ENCODE measurements at regions not wholly inside any gene's neighbourhood (a gene's known extent, or its start where the extent isn't known, plus 50 kb on each side); places are given as distances from the start of the nearest gene placed in this dataset.

DNA sequence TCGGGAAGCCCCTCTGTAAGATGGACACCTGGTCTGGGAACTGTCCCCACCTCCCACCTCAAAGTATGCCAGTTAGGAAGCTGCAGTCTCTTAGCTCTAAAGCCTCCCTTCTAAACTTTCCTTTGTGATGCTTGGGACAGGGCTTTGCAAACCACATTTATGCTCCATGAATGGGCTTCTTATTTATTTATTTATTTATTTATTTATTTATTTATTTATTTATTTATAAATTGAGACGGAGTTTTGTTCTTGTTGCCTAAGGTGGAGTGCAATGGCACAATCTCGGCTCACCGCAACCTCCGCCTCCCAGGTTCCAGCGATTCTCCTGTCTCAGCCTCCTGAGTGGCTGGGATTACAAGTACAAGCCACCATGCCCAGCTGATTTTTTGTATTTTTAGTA, 1009.4 kb downstream of the TYW1 start:
- 95% methylated on average over 6 of the region's 6 CpGs for WGBS (ENCODE audit: insufficient coverage)
- Histone ChIP-seq H3K36me3 (ENCODE audit: control insufficient read depth in 4 of 4, insufficient read depth in 4 of 4, low read length in 3 of 4) (no peaks in the 10 kb centered on the region), H3K4me3 (ENCODE audit: control insufficient read depth in 1 of 7, extremely low read depth in 1 of 7, insufficient read depth in 4 of 7, low read depth in 2 of 7, low read length in 6 of 7) (no peak overlapping the region), H3K4me1 (ENCODE audit: control extremely low read depth in 1 of 4, control insufficient read depth in 4 of 4, insufficient read depth in 4 of 4, low read length in 3 of 4) (no peaks in the 10 kb centered on the region), H3K27me3 (replicated peaks in 2 of 5; ENCODE audit: control insufficient read depth in 4 of 5, insufficient read depth in 5 of 5, low read length in 4 of 5) (no peaks in the 10 kb centered on the region), H3K9me3 (ENCODE audit: control extremely low read depth in 1 of 5, control insufficient read depth in 4 of 5, insufficient read depth in 2 of 5, low read depth in 1 of 5, low read length in 4 of 5) (peaks cover 0 to 3% (median 0%) of the 10 kb centered on the region in 5 experiments), H3K27ac (ENCODE audit: insufficient read depth in 1 of 2, low read depth in 1 of 2, low read length in 2 of 2, poor library complexity in 1 of 2, severe bottlenecking in 2 of 2) (no peak overlapping the region)
- no peak for DNase-seq
- ChIA-PET CTCF (interaction anchor here (0.9 kb wide), 1 partner anchor 23 kb away, joined by 3 read pairs; no protein-coding TSS in a partner anchor), POLR2A (no interaction called here)

DNA sequence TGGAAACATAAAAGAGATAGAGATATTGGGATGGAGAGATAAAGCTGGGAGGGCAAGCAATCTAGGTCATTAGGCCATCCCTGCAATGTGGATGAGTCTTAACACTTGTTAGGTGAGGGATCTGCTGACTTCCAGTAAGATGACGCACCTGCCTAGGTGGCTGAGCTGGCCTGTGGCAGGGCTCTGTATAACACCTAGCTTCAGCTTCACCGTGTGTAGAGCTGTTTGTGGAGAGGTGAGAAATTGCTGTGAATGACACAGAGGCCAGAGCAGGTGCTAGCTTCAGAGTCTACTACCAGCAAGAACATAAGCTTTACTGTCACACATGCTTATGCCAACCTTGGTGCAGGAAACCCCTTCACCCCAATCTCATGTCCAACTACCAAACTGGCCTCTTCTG, 1010.0 kb downstream of the TYW1 start:
- no peak overlapping the region for H3K4me3 ChIP-seq (ENCODE audit: control insufficient read depth in 1 of 7, extremely low read depth in 1 of 7, insufficient read depth in 4 of 7, low read depth in 2 of 7, low read length in 6 of 7)
- peaks cover 0 to 3% (median 0%) of the 10 kb centered on the region in 5 experiments for H3K9me3 ChIP-seq (ENCODE audit: control extremely low read depth in 1 of 5, control insufficient read depth in 4 of 5, insufficient read depth in 2 of 5, low read depth in 1 of 5, low read length in 4 of 5)
- ChIA-PET POLR2A (no interaction called here), CTCF (no interaction called here)
- H3K36me3 ChIP-seq (ENCODE audit: control insufficient read depth in 4 of 4, insufficient read depth in 4 of 4, low read length in 3 of 4) = no peaks in the 10 kb centered on the region
- H3K27me3 ChIP-seq (replicated peaks in 2 of 5; ENCODE audit: control insufficient read depth in 4 of 5, insufficient read depth in 5 of 5, low read length in 4 of 5) = no peaks in the 10 kb centered on the region
- H3K4me1 ChIP-seq (ENCODE audit: control extremely low read depth in 1 of 4, control insufficient read depth in 4 of 4, insufficient read depth in 4 of 4, low read length in 3 of 4) = no peaks in the 10 kb centered on the region
- no peak for DNase-seq
- no peak overlapping the region for H3K27ac ChIP-seq (ENCODE audit: insufficient read depth in 1 of 2, low read depth in 1 of 2, low read length in 2 of 2, poor library complexity in 1 of 2, severe bottlenecking in 2 of 2)
- no CpG with 5 or more reads among the region's 2 CpGs for WGBS (ENCODE audit: insufficient coverage)

DNA sequence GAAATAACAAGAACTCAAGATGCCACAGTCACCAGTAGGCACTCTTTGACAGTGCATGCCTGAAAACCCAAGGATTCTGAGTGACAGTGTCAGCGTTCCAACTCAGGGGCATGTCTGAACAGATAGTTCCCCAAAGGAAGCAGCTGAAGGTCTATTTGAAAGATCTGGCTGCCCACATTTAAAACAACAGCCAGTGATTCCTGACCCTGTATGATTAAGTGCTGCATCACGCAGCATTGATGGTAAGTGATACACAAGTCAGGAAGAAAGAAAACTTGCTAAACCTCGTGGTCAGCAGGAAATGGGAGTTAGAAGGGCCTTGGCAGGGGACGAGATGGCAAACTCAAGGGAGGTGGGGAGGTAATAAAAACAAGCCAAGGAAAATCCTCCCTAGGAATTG, 1013.1 kb downstream of the TYW1 start:
- Histone ChIP-seq H3K9me3 (ENCODE audit: control extremely low read depth in 1 of 5, control insufficient read depth in 4 of 5, insufficient read depth in 2 of 5, low read depth in 1 of 5, low read length in 4 of 5) (peaks cover 0 to 3% (median 0%) of the 10 kb centered on the region in 5 experiments), H3K36me3 (ENCODE audit: control insufficient read depth in 4 of 4, insufficient read depth in 4 of 4, low read length in 3 of 4) (no peaks in the 10 kb centered on the region), H3K4me3 (ENCODE audit: control insufficient read depth in 1 of 7, extremely low read depth in 1 of 7, insufficient read depth in 4 of 7, low read depth in 2 of 7, low read length in 6 of 7) (no peak overlapping the region), H3K4me1 (ENCODE audit: control extremely low read depth in 1 of 4, control insufficient read depth in 4 of 4, insufficient read depth in 4 of 4, low read length in 3 of 4) (no peaks in the 10 kb centered on the region), H3K27ac (ENCODE audit: insufficient read depth in 1 of 2, low read depth in 1 of 2, low read length in 2 of 2, poor library complexity in 1 of 2, severe bottlenecking in 2 of 2) (no peak overlapping the region), H3K27me3 (replicated peaks in 2 of 5; ENCODE audit: control insufficient read depth in 4 of 5, insufficient read depth in 5 of 5, low read length in 4 of 5) (no peaks in the 10 kb centered on the region)
- POLR2A ChIA-PET = no interaction called here
- CTCF ChIA-PET = no interaction called here
- 17% methylated on average over 4 of the region's 4 CpGs for WGBS (ENCODE audit: insufficient coverage)
- no peak for DNase-seq

DNA sequence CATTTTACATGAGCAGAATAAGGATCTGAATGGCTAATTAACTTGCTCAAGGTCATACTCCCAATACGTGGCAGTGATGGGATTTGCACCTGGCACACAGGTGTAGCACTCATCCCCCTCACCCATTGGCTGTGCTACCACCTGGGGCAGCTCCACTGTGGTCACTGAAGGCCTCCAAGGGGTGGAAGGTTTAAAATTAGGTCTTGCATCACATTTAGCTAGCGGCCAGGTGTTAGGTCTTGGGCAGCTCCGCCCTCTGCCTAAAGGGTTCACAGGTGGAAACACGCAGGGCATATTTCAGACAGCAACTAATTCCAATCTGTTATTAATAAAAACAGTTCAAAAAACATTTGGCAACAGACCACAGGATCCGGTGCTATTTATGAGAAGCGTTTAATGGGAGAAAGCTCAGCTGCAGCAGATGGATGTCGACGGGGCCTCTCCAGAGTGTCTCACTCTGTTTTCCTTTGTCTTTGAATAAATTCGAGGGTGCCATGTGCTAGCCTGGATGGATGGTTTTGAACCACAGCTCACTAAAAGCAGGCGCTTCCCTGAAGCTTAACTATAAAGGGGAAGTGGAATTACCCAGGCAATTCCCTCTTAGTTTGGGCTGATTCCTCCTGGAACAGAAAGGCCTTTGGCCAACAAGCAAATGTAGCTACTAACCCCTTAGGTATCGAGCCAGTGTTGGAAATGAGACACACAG, 1017.6 kb downstream of the TYW1 start:
- H3K4me3 ChIP-seq (ENCODE audit: control insufficient read depth in 1 of 7, extremely low read depth in 1 of 7, insufficient read depth in 4 of 7, low read depth in 2 of 7, low read length in 6 of 7) = no peak overlapping the region
- H3K4me1 ChIP-seq (ENCODE audit: control extremely low read depth in 1 of 4, control insufficient read depth in 4 of 4, insufficient read depth in 4 of 4, low read length in 3 of 4) = no peaks in the 10 kb centered on the region
- 89% methylated on average over 9 of the region's 11 CpGs for WGBS (ENCODE audit: insufficient coverage)
- ChIA-PET CTCF (no interaction called here), POLR2A (no interaction called here)
- peaks cover 0 to 3% (median 0%) of the 10 kb centered on the region in 5 experiments for H3K9me3 ChIP-seq (ENCODE audit: control extremely low read depth in 1 of 5, control insufficient read depth in 4 of 5, insufficient read depth in 2 of 5, low read depth in 1 of 5, low read length in 4 of 5)
- no peaks in the 10 kb centered on the region for H3K36me3 ChIP-seq (ENCODE audit: control insufficient read depth in 4 of 4, insufficient read depth in 4 of 4, low read length in 3 of 4)
- no peaks in the 10 kb centered on the region for H3K27me3 ChIP-seq (replicated peaks in 2 of 5; ENCODE audit: control insufficient read depth in 4 of 5, insufficient read depth in 5 of 5, low read length in 4 of 5)
- no peak for DNase-seq
- H3K27ac ChIP-seq (ENCODE audit: insufficient read depth in 1 of 2, low read depth in 1 of 2, low read length in 2 of 2, poor library complexity in 1 of 2, severe bottlenecking in 2 of 2) = no peak overlapping the region

DNA sequence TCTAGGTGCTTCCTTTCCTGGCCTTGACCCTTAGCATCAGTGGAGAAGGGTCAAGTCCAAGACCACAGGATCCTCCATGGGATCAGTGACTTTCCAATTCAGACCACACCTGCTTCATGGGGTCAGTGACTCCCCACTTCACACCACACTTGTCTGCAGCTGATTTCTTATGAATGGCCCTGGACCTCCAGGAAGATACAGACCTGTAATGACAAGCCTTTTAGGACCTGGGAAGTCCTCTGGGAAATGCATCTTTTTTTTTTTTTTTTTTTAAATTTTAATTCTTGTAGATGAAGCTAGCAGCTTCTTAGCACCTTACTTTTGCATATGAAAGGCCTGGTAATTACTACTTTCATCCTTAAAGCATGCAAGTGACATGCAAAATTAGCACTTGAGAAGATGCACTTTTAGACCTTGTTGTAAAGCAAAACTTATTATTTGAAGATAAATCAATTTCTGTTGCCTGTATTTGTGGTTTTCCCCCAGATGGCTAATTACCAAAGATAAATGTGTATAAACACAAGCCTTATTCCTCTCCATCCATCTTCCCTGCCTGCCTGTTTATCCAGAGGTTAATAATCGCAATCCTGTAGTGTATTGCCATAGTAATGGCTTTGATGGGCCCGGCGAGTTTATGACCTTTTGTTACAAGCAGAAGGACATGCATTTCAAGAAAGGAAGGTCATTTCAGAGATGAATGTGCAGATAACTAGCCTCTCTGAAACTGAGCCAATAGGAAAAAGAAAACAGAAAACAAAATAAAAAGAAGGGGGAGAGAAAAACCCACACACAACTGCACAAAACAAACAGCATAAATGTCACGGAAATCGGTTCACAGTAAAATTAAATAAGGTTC, 1018.7 kb downstream of the TYW1 start:
- H3K27ac ChIP-seq (ENCODE audit: insufficient read depth in 1 of 2, low read depth in 1 of 2, low read length in 2 of 2, poor library complexity in 1 of 2, severe bottlenecking in 2 of 2) = no peak overlapping the region
- POLR2A ChIA-PET = no interaction called here
- no peaks in the 10 kb centered on the region for H3K4me1 ChIP-seq (ENCODE audit: control extremely low read depth in 1 of 4, control insufficient read depth in 4 of 4, insufficient read depth in 4 of 4, low read length in 3 of 4)
- CTCF ChIA-PET = no interaction called here
- 39% methylated on average over 3 of the region's 5 CpGs for WGBS (ENCODE audit: insufficient coverage)
- H3K27me3 ChIP-seq (replicated peaks in 2 of 5; ENCODE audit: control insufficient read depth in 4 of 5, insufficient read depth in 5 of 5, low read length in 4 of 5) = no peaks in the 10 kb centered on the region
- H3K4me3 ChIP-seq (ENCODE audit: control insufficient read depth in 1 of 7, extremely low read depth in 1 of 7, insufficient read depth in 4 of 7, low read depth in 2 of 7, low read length in 6 of 7) = no peak overlapping the region
- no peaks in the 10 kb centered on the region for H3K36me3 ChIP-seq (ENCODE audit: control insufficient read depth in 4 of 4, insufficient read depth in 4 of 4, low read length in 3 of 4)
- peaks cover 0 to 2% (median 0%) of the 10 kb centered on the region in 5 experiments for H3K9me3 ChIP-seq (ENCODE audit: control extremely low read depth in 1 of 5, control insufficient read depth in 4 of 5, insufficient read depth in 2 of 5, low read depth in 1 of 5, low read length in 4 of 5)
- no peak for DNase-seq

DNA sequence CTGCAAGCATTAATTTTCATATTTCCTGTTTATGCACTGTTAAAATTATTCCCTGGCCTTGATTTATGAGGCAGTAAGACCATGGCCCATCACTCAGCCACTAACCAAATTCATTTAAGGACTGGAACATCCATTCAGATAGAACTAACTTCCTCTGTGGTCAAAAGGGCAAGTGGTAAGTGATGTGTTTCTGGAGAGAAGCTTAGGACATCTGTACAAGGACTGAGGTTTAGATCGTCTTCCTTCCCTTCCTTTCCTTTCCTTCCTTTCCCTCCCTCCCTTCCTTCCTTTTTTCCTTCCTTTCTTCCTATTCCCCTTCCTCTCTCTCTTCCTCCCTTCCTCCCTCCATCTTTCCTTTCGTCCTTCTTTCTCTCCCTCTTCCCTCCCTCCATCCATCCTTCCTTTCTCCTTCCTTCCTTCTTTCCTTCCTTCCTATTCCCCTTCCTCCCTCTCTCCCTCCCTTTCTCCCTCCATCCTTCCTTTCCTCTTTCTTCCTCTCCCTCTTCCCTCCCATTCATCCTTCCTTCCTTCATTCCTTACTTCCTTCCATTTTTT, 1019.4 kb downstream of the TYW1 start:
- H3K4me3 ChIP-seq (ENCODE audit: control insufficient read depth in 1 of 7, extremely low read depth in 1 of 7, insufficient read depth in 4 of 7, low read depth in 2 of 7, low read length in 6 of 7) = no peak overlapping the region
- WGBS (ENCODE audit: insufficient coverage) = 36% methylated on average over 2 of the region's 2 CpGs
- H3K36me3 ChIP-seq (ENCODE audit: control insufficient read depth in 4 of 4, insufficient read depth in 4 of 4, low read length in 3 of 4) = no peaks in the 10 kb centered on the region
- no peaks in the 10 kb centered on the region for H3K27me3 ChIP-seq (replicated peaks in 2 of 5; ENCODE audit: control insufficient read depth in 4 of 5, insufficient read depth in 5 of 5, low read length in 4 of 5)
- ChIA-PET CTCF (no interaction called here), POLR2A (no interaction called here)
- no peak for DNase-seq
- peaks cover 0 to 2% (median 0%) of the 10 kb centered on the region in 5 experiments for H3K9me3 ChIP-seq (ENCODE audit: control extremely low read depth in 1 of 5, control insufficient read depth in 4 of 5, insufficient read depth in 2 of 5, low read depth in 1 of 5, low read length in 4 of 5)
- no peak overlapping the region for H3K27ac ChIP-seq (ENCODE audit: insufficient read depth in 1 of 2, low read depth in 1 of 2, low read length in 2 of 2, poor library complexity in 1 of 2, severe bottlenecking in 2 of 2)
- H3K4me1 ChIP-seq (ENCODE audit: control extremely low read depth in 1 of 4, control insufficient read depth in 4 of 4, insufficient read depth in 4 of 4, low read length in 3 of 4) = no peaks in the 10 kb centered on the region

DNA sequence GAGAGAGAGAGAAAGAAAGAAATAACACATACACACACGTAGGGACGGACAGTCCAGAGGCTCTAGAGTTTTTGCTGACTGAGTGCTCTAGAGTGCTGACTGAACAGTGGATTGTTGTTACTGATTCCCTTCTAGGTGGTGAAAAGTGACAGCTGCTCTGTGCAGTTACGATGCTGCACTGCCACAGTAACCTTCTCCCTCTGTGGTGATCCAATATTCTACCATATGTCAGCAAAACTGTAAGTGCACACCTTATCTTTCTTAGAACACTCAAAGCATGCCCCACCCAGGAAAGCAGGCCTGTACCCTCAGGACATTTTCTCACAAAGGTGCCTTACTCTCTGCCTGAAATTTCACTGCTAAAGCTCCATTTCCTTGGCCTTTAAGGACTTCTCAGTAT, 1023.5 kb downstream of the TYW1 start:
- no peaks in the 10 kb centered on the region for H3K4me1 ChIP-seq (ENCODE audit: control extremely low read depth in 1 of 4, control insufficient read depth in 4 of 4, insufficient read depth in 4 of 4, low read length in 3 of 4)
- no peaks in the 10 kb centered on the region for H3K36me3 ChIP-seq (ENCODE audit: control insufficient read depth in 4 of 4, insufficient read depth in 4 of 4, low read length in 3 of 4)
- no peak overlapping the region for H3K4me3 ChIP-seq (ENCODE audit: control insufficient read depth in 1 of 7, extremely low read depth in 1 of 7, insufficient read depth in 4 of 7, low read depth in 2 of 7, low read length in 6 of 7)
- no peak for DNase-seq
- ChIA-PET CTCF (interaction anchor here (0.6 kb wide), 1 partner anchor 16 kb away, joined by 4 read pairs; no protein-coding TSS in a partner anchor), POLR2A (no interaction called here)
- H3K27ac ChIP-seq (ENCODE audit: insufficient read depth in 1 of 2, low read depth in 1 of 2, low read length in 2 of 2, poor library complexity in 1 of 2, severe bottlenecking in 2 of 2) = no peak overlapping the region
- H3K9me3 ChIP-seq (ENCODE audit: control extremely low read depth in 1 of 5, control insufficient read depth in 4 of 5, insufficient read depth in 2 of 5, low read depth in 1 of 5, low read length in 4 of 5) = no peaks in the 10 kb centered on the region
- WGBS (ENCODE audit: insufficient coverage) = 100% methylated on average over 1 of the region's 3 CpGs
- no peaks in the 10 kb centered on the region for H3K27me3 ChIP-seq (replicated peaks in 2 of 5; ENCODE audit: control insufficient read depth in 4 of 5, insufficient read depth in 5 of 5, low read length in 4 of 5)
